Caco-2 (cell line): ENCODE measurements at regions not wholly inside any gene's neighbourhood (a gene's known extent, or its start where the extent isn't known, plus 50 kb on each side); places are given as distances from the start of the nearest gene placed in this dataset.

Source experiments
- BruUV-seq: library from RNA; stranded (reverse); fragments of 400-500 nt; replicated peaks from 2 replicates; lab custom pipeline; 2021; lab: Mats Ljungman, UMichigan
- CTCF ChIA-PET: fragments of 300-600 bp; sonication (Branson Sonifier 250); formaldehyde crosslinking; loops from one replicate; lab custom pipeline; 2022; ENCODE audit warnings: antibody characterized with exemption; lab: Charles Lee
- POLR2A ChIA-PET: fragments of 300-600 bp; sonication (Branson Sonifier 250); formaldehyde crosslinking; loops from one replicate; lab custom pipeline; 2022; ENCODE audit warnings: antibody characterized with exemption; lab: Charles Lee
- DNase-seq, 2 experiments: peaks; one replicate each; pipeline versions ENCODE4 v3.0.0 to v3.0.0-alpha.2; 2020 to 2022
- H3K27me3 ChIP-seq: replicated peaks from 2 replicates; pipeline ENCODE4 v1.6.0; 2011; ENCODE audit warnings: low read length; ENCODE audit not compliant: control insufficient read depth, insufficient read depth
- H3K36me3 ChIP-seq: 2 replicates; pipeline ENCODE4 v1.5.1; 2011; ENCODE audit warnings: low read length; ENCODE audit not compliant: control insufficient read depth, insufficient read depth
- H3K4me1 ChIP-seq: fragments of 250-450 bp; sonication (Bioruptor Pico); 2 replicates; pipeline ENCODE4 v1.5.1; 2020; ENCODE audit warnings: mild to moderate bottlenecking
- H3K4me3 ChIP-seq: 2 replicates; pipeline ENCODE4 v1.5.1; 2011; ENCODE audit warnings: low read depth, mild to moderate bottlenecking, control low read depth, low read length
- H3K9me3 ChIP-seq: fragments of 250-450 bp; sonication (Bioruptor Pico); 2 replicates; pipeline ENCODE4 v1.5.1; 2020; ENCODE audit warnings: mild to moderate bottlenecking, moderate library complexity
- H3K27ac Mint-ChIP-seq: one replicate; pipeline ENCODE4 v1.8.0; 2022; ENCODE audit warnings: mixed read lengths; ENCODE audit not compliant: unreplicated experiment
- H3K27me3 Mint-ChIP-seq: one replicate; pipeline ENCODE4 v1.8.0; 2022; ENCODE audit warnings: mixed read lengths; ENCODE audit not compliant: insufficient read depth, unreplicated experiment
- H3K36me3 Mint-ChIP-seq: one replicate; pipeline ENCODE4 v1.8.0; 2022; ENCODE audit warnings: mild to moderate bottlenecking, mixed read lengths; ENCODE audit not compliant: insufficient read depth, unreplicated experiment
- H3K4me1 Mint-ChIP-seq: one replicate; pipeline ENCODE4 v1.8.0; 2022; ENCODE audit warnings: low read depth, mixed read lengths; ENCODE audit not compliant: unreplicated experiment
- H3K4me3 Mint-ChIP-seq: one replicate; pipeline ENCODE4 v1.8.0; 2022; ENCODE audit warnings: mild to moderate bottlenecking, moderate library complexity, mixed read lengths; ENCODE audit not compliant: unreplicated experiment
- H3K9me3 Mint-ChIP-seq: one replicate; pipeline ENCODE4 v1.8.0; 2022; ENCODE audit warnings: mixed read lengths; ENCODE audit not compliant: unreplicated experiment
- CTCF ChIP-seq, 2 experiments: fragments of 200-600 bp in 1 of 2; IDR thresholded peaks; 1 replicate in 1 of 2; 2 replicates in 1 of 2; pipeline versions ENCODE4 v1.5.1 to v1.8.0; 2011 to 2022; ENCODE audit warnings: antibody characterized with exemption in 1 of 2, control low read depth in 1 of 2, inconsistent platforms in 1 of 2, low read depth in 1 of 2, low read length in 1 of 2, mild to moderate bottlenecking in 1 of 2, moderate library complexity in 1 of 2; ENCODE audit not compliant: insufficient read depth in 1 of 2, severe bottlenecking in 1 of 2, unreplicated experiment in 1 of 2
- intact Hi-C: fragments of 100-400 bp; cut with micrococcal nuclease; formaldehyde crosslinking; loops from one replicate; pipeline ENCODE4 v1.10.0; 2022; ENCODE audit not compliant: unreplicated experiment

- H3K9me3 ChIP-seq = no peaks in the 10 kb centered on the region
- H3K4me1 Mint-ChIP-seq = no peaks in the 10 kb centered on the region
- H3K27me3 ChIP-seq = no peaks in the 10 kb centered on the region
- BruUV-seq = no TSS peak
- no peak overlapping the region for H3K4me3 Mint-ChIP-seq
- intact Hi-C loops = no loop called here
- TF ChIP-seq CTCF (IDR thresholded peaks at IDR 0.05; ENCODE audit: insufficient read depth in 1 of 2, low read depth in 1 of 2, low read length in 1 of 2, severe bottlenecking in 1 of 2, unreplicated experiment in 1 of 2) = no peak
- DNase-seq = no peak
- no peaks in the 10 kb centered on the region for H3K36me3 ChIP-seq
- POLR2A ChIA-PET = no interaction called here
- H3K27ac Mint-ChIP-seq = no peak overlapping the region
- H3K4me3 ChIP-seq = no peak overlapping the region
- no peaks in the 10 kb centered on the region for H3K27me3 Mint-ChIP-seq
- CTCF ChIA-PET = no interaction called here
- no peaks in the 10 kb centered on the region for H3K9me3 Mint-ChIP-seq
- no peaks in the 10 kb centered on the region for H3K36me3 Mint-ChIP-seq
- no peaks in the 10 kb centered on the region for H3K4me1 ChIP-seq
Measured at GRCh38 chr11:79663017-79663416, 222.2 kb upstream of the TENM4 start.

GRCh38 chr11:79661373-79661772 is 220.5 kb upstream of the TENM4 start:
- H3K4me3 Mint-ChIP-seq = no peak overlapping the region
- DNase-seq = no peak
- Histone ChIP-seq H3K27me3 (no peaks in the 10 kb centered on the region), H3K9me3 (no peaks in the 10 kb centered on the region), H3K4me3 (no peak overlapping the region), H3K4me1 (no peaks in the 10 kb centered on the region), H3K36me3 (no peaks in the 10 kb centered on the region)
- intact Hi-C loops = no loop called here
- ChIA-PET CTCF (no interaction called here), POLR2A (no interaction called here)
- TF ChIP-seq CTCF (IDR thresholded peaks at IDR 0.05; ENCODE audit: insufficient read depth in 1 of 2, low read depth in 1 of 2, low read length in 1 of 2, severe bottlenecking in 1 of 2, unreplicated experiment in 1 of 2) = no peak
- no TSS peak for BruUV-seq
- H3K27me3 Mint-ChIP-seq = no peaks in the 10 kb centered on the region
- H3K36me3 Mint-ChIP-seq = no peaks in the 10 kb centered on the region
- no peaks in the 10 kb centered on the region for H3K9me3 Mint-ChIP-seq
- H3K27ac Mint-ChIP-seq = no peak overlapping the region
- no peaks in the 10 kb centered on the region for H3K4me1 Mint-ChIP-seq

GRCh38 chr11:79648766-79649520 is 208.1 kb upstream of the TENM4 start:
- H3K4me1 Mint-ChIP-seq = no peaks in the 10 kb centered on the region
- peaks cover 19% of the 10 kb centered on the region for H3K9me3 Mint-ChIP-seq
- TF ChIP-seq CTCF (IDR thresholded peaks at IDR 0.05; ENCODE audit: insufficient read depth in 1 of 2, low read depth in 1 of 2, low read length in 1 of 2, severe bottlenecking in 1 of 2, unreplicated experiment in 1 of 2) = no peak
- Histone ChIP-seq H3K4me3 (no peak overlapping the region), H3K9me3 (no peaks in the 10 kb centered on the region), H3K4me1 (no peaks in the 10 kb centered on the region), H3K27me3 (no peaks in the 10 kb centered on the region), H3K36me3 (no peaks in the 10 kb centered on the region)
- H3K27me3 Mint-ChIP-seq = peaks cover 9% of the 10 kb centered on the region
- DNase-seq = peak in 1 of 2 experiments; percentile 73
- no peak overlapping the region for H3K27ac Mint-ChIP-seq
- intact Hi-C loops = no loop called here
- H3K36me3 Mint-ChIP-seq = no peaks in the 10 kb centered on the region
- ChIA-PET POLR2A (no interaction called here), CTCF (no interaction called here)
- H3K4me3 Mint-ChIP-seq = no peak overlapping the region
- BruUV-seq = no TSS peak
